Colonic mucosa (tissue), 4 donors: ENCODE measurements at regions not wholly inside any gene's neighbourhood (a gene's known extent, or its start where the extent isn't known, plus 50 kb on each side); places are given as distances from the start of the nearest gene placed in this dataset.

Experiments used
- DNase-seq: peaks from one replicate; pipeline ENCODE4 v3.0.0-alpha.2; 2020
- H3K27ac ChIP-seq: fragments of 200-600 bp; one replicate; pipeline ENCODE4 v1.8.0; 2021
- H3K27me3 ChIP-seq: fragments of 200-600 bp; one replicate; pipeline ENCODE4 v1.8.0; 2021
- H3K36me3 ChIP-seq: fragments of 200-600 bp; one replicate; pipeline ENCODE4 v1.8.0; 2021
- H3K4me1 ChIP-seq: fragments of 200-600 bp; one replicate; pipeline ENCODE4 v1.8.0; 2021; ENCODE audit warnings: mild to moderate bottlenecking
- H3K4me3 ChIP-seq: fragments of 200-600 bp; one replicate; pipeline ENCODE4 v1.8.0; 2021
- H3K9ac ChIP-seq, 2 donors: one replicate each; pipeline ENCODE4 v1.7.0; 2013; ENCODE audit warnings: control low read depth in 2 of 2, low read depth in 2 of 2, low read length in 2 of 2
- H3K9me3 ChIP-seq: fragments of 200-600 bp; one replicate; pipeline ENCODE4 v1.8.0; 2021
- intact Hi-C: fragments of 100-400 bp; cut with DNase I; formaldehyde crosslinking; loops from one replicate; pipeline ENCODE4 v1.14.1; 2022
- TF ChIP-seq, protein P1 (sequence below): fragments of 200-600 bp; IDR thresholded peaks from one replicate; pipeline ENCODE4 v1.8.0; 2022; ENCODE audit warnings: antibody characterized with exemption, mild to moderate bottlenecking
- donor health status: healthy.
- donor health status: DM: no; HTN: no; CAD: no.
- donor health status: DM: no; HTN: no; CAD: no.

DNA sequence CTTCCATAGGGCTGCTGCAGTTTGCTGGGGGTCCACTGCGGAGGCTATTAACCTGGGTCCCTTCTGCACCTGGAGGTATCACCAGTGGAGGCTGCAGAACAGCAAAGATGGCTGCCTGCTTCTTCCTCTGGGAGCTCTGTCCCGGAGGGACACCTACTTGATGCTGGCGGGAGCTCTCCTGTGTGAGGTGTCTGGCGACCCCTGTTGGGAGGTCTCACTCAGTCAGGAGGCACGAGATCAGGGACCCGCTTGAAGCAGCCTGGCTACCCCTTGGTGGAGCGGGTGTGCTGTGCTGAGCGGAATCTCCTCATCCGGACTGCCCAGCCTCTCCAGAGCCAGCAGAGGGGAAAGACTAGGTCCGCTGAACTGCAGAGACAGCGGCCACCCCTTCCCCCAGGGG is 56.0 kb upstream of the CTXND1 start:
- intact Hi-C loops, result no loop called here
- H3K9ac ChIP-seq, result no peak overlapping the region
- no peaks in the 10 kb centered on the region for H3K36me3 ChIP-seq
- H3K4me3 ChIP-seq, result no peak overlapping the region
- no peaks in the 10 kb centered on the region for H3K9me3 ChIP-seq
- no peak for DNase-seq
- H3K4me1 ChIP-seq, result no peaks in the 10 kb centered on the region
- no peaks in the 10 kb centered on the region for H3K27me3 ChIP-seq
- TF ChIP-seq, protein P1, sequence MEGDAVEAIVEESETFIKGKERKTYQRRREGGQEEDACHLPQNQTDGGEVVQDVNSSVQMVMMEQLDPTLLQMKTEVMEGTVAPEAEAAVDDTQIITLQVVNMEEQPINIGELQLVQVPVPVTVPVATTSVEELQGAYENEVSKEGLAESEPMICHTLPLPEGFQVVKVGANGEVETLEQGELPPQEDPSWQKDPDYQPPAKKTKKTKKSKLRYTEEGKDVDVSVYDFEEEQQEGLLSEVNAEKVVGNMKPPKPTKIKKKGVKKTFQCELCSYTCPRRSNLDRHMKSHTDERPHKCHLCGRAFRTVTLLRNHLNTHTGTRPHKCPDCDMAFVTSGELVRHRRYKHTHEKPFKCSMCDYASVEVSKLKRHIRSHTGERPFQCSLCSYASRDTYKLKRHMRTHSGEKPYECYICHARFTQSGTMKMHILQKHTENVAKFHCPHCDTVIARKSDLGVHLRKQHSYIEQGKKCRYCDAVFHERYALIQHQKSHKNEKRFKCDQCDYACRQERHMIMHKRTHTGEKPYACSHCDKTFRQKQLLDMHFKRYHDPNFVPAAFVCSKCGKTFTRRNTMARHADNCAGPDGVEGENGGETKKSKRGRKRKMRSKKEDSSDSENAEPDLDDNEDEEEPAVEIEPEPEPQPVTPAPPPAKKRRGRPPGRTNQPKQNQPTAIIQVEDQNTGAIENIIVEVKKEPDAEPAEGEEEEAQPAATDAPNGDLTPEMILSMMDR, result no peak
- H3K27ac ChIP-seq, result no peak overlapping the region

DNA sequence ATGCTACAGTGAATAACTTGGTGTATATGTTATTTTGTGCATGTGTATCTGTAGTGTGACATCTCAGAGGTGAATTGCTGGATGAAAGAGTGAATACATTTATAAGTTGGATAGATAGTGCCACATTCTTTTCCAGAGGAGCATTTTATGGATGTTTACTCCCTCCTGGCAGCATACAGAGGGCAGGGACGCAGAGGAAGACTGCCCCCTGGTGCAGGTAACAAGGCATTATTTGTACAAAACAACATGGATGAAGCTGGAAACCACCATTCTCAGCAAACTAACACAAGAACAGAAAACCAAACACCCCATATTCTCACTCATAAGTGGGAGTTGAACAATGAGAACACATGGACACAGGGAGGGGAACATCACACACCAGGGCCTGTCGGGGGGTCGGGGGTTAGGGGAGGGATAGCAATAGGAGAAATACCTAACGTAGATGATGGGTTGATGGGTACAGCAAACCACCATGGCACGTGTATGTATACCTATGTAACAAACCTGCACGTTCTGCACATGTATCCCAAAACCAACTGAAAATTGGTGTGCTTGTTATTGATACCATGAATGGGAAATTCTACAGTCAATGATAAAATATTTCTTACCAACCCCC is 57.9 kb upstream of the CTXND1 start:
- Histone ChIP-seq H3K36me3 (no peaks in the 10 kb centered on the region), H3K27me3 (no peaks in the 10 kb centered on the region), H3K9ac (no peak overlapping the region), H3K27ac (no peak overlapping the region), H3K4me3 (no peak overlapping the region), H3K4me1 (no peaks in the 10 kb centered on the region), H3K9me3 (no peaks in the 10 kb centered on the region)
- intact Hi-C loops, result no loop called here
- TF ChIP-seq, protein P1, result no peak
- no peak for DNase-seq

DNA sequence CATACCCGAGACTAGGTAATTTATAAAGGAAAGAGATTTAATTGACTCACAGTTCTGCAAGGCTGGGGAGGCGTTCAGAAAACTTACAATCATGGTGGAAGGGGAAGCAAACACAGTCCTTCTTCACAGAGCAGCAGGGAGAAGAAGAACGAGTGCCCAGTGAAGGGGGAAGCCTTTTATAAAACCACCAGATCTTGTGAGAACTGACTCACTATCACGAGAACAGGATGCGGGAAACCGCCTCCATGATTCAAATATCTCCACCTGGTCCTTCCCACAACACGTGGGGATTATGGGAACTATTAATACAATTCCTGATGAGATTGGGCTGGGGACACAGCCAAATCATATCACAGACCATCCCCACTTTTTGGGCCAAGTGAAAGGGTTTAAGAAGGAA is 58.8 kb upstream of the CTXND1 start:
- intact Hi-C loops, result no loop called here
- Histone ChIP-seq H3K4me1 (no peaks in the 10 kb centered on the region), H3K9me3 (no peaks in the 10 kb centered on the region), H3K4me3 (no peak overlapping the region), H3K27ac (no peak overlapping the region), H3K36me3 (no peaks in the 10 kb centered on the region), H3K27me3 (no peaks in the 10 kb centered on the region), H3K9ac (no peak overlapping the region)
- DNase-seq, result no peak
- TF ChIP-seq, protein P1, result no peak

DNA sequence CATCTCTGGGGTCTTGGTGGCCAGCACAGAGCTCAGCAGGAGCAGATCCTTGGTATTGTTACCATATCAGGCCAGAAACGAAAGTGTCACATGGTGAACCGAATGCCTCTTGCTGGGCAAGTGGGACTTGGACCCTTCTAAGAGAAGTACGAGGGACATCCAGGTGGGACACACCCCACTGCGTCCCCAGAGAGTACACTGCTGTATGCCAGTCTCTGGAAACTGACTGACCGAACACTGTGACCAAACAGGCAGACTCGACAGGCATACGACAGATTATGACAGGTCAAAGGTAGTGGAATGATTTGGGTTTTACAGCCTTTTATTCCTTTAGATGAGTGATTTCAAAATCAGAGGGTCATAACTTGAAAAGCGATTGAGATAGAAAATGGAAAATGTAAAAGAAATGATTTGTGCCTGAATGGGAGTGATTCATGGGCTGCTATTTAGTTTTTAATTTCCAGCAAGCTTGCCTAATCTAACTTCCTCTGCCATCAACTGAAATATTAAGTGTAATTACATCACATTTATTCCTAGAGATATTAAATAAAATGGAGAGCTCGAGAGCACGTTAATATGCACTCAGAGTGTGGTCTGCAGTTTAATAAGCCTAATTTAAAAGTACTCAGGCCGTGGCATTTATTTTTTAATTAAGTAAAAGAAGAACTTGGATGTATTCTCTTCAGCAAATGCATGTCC is 63.4 kb upstream of the CTXND1 start:
- Histone ChIP-seq H3K36me3 (no peaks in the 10 kb centered on the region), H3K9me3 (no peaks in the 10 kb centered on the region), H3K27me3 (no peaks in the 10 kb centered on the region), H3K4me3 (no peak overlapping the region), H3K4me1 (no peaks in the 10 kb centered on the region), H3K9ac (no peak overlapping the region), H3K27ac (no peak overlapping the region)
- DNase-seq, result no peak
- intact Hi-C loops, result no loop called here
- TF ChIP-seq, protein P1, result no peak

DNA sequence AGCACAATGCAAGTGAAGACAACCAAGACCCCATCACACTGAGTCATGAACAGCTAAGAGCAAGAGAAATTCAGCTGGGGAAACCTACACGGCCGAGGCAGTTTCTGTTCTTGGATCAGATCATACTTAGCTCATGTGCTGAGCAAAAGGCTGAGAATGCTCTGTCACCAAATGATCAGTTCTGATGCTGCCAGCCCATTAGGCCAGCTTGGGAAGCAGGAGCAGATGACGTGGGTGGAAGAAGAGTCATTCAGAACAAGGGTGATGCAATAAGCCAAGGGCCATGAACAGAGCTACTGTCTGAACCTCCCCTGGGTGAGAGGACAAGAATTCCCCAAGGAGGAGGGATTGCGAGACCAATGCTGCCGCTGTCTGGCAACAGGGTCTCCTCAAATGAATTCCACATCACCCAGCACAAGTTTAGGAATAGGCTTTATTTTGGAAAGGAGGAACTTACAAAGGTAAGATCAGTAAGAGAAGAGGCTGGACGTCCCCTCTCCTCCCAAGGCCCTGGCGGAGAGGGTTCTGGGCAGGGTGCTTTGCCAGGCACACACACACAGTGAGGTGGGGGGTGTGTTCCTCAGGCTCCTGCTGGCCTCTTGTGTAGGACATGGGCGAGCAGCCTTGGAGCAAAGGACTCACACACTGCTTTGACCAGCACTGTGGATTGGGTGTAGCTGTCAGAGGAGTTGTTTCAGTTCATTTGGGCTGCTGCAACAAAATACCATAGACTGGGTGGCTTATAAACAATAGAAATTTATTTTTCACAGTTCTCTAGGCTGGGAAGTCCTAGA is 65.6 kb upstream of the CTXND1 start:
- H3K4me1 ChIP-seq, result no peaks in the 10 kb centered on the region
- H3K36me3 ChIP-seq, result no peaks in the 10 kb centered on the region
- no peaks in the 10 kb centered on the region for H3K9me3 ChIP-seq
- no peak overlapping the region for H3K9ac ChIP-seq
- intact Hi-C loops, result no loop called here
- no peak for DNase-seq
- no peak overlapping the region for H3K4me3 ChIP-seq
- no peak overlapping the region for H3K27ac ChIP-seq
- TF ChIP-seq, protein P1, result no peak
- no peaks in the 10 kb centered on the region for H3K27me3 ChIP-seq
